K562 (cell line): ENCODE measurements at regions not wholly inside any gene's neighbourhood (a gene's known extent, or its start where the extent isn't known, plus 50 kb on each side); places are given as distances from the start of the nearest gene placed in this dataset.
A peak's percentile ranks its signal among the peaks of the same experiment; 100 is the strongest.

Experiments used
- CEBPG ChIP-seq, 3 experiments: fragments of 200-800 bp in 1 of 3; sonication (Bioruptor generic) in 1 of 3; sonication (generic) in 1 of 3; formaldehyde crosslinking in 1 of 3; IDR thresholded peaks in 2 of 3; conservative IDR thresholded peaks in 1 of 3; 2 replicates each; pipeline versions ENCODE4 v1.6.1 to v1.8.0; 2016 to 2022; ENCODE audit warnings: missing compliant biosample characterization in 2 of 3, missing genetic modification characterization in 2 of 3, mild to moderate bottlenecking in 1 of 3, missing genetic modification reagents in 1 of 3
- EGR1 ChIP-seq: fragments of 450-650 bp; conservative IDR thresholded peaks from 2 replicates; pipeline ENCODE4 v1.6.1; 2017; ENCODE audit warnings: mild to moderate bottlenecking
- EHMT2 ChIP-seq: fragments of 450-650 bp; IDR thresholded peaks from 2 replicates; pipeline ENCODE4 v1.6.1; 2018; ENCODE audit warnings: antibody characterized with exemption
- EP300 ChIP-seq: IDR thresholded peaks from 2 replicates; pipeline ENCODE4 v1.6.1; 2012; ENCODE audit warnings: low read length, improper control_type of control experiment
- GABPB2 ChIP-seq: fragments of 250-450 bp; sonication (Bioruptor Pico); conservative IDR thresholded peaks from 2 replicates; pipeline ENCODE4 v1.5.1; 2021; ENCODE audit warnings: mild to moderate bottlenecking
- HDAC1 ChIP-seq, 2 experiments: fragments of 450-650 bp; IDR thresholded peaks; 2 replicates each; pipeline ENCODE4 v1.6.1; 2016 to 2017; ENCODE audit warnings: inconsistent platforms in 1 of 2, mild to moderate bottlenecking in 1 of 2, moderate library complexity in 1 of 2
- HDAC3 ChIP-seq: fragments of 450-650 bp; IDR thresholded peaks from 2 replicates; pipeline ENCODE4 v1.6.1; 2018; ENCODE audit warnings: borderline replicate concordance, mild to moderate bottlenecking, moderate library complexity; ENCODE audit not compliant: partially characterized antibody
- HEY1 ChIP-seq: fragments of 250-450 bp; sonication (Bioruptor Pico); IDR thresholded peaks from 2 replicates; pipeline ENCODE4 v1.5.0; 2020; ENCODE audit warnings: mild to moderate bottlenecking, moderate library complexity, borderline replicate concordance
- HSF4 ChIP-seq: fragments of 250-450 bp; sonication (Bioruptor Pico); IDR thresholded peaks from 2 replicates; pipeline ENCODE4 v2.1.2; 2022; ENCODE audit warnings: mild to moderate bottlenecking, moderate library complexity, borderline replicate concordance
- MAFK ChIP-seq: IDR thresholded peaks from 2 replicates; pipeline ENCODE4 v1.6.1; 2011; ENCODE audit warnings: low read length, improper control_type of control experiment
- NFIC ChIP-seq: fragments of 450-650 bp; IDR thresholded peaks from 2 replicates; pipeline ENCODE4 v1.6.1; 2017; ENCODE audit warnings: mild to moderate bottlenecking, inconsistent platforms
- NR1H2 ChIP-seq: sonication (generic); formaldehyde crosslinking; IDR thresholded peaks from 2 replicates; pipeline ENCODE4 v1.4.0; 2020; ENCODE audit warnings: mild to moderate bottlenecking, missing genetic modification reagents
- NR2C1 ChIP-seq, 2 experiments: fragments of 450-650 bp; IDR thresholded peaks; 2 replicates each; pipeline ENCODE4 v1.6.1; 2017; ENCODE audit warnings: mild to moderate bottlenecking in 2 of 2, antibody characterized with exemption in 1 of 2, inconsistent platforms in 1 of 2, missing compliant biosample characterization in 1 of 2, missing genetic modification characterization in 1 of 2
- RBM15 ChIP-seq: fragments of 200-400 bp; formaldehyde crosslinking; IDR thresholded peaks from 2 replicates; pipeline ENCODE4 v1.6.1; 2018; ENCODE audit warnings: mild to moderate bottlenecking, low read length, moderate library complexity; ENCODE audit not compliant: insufficient read depth
- SMAD3 ChIP-seq: fragments of 450-650 bp; formaldehyde crosslinking; conservative IDR thresholded peaks from 2 replicates; pipeline ENCODE4 v1.4.0; 2020; ENCODE audit warnings: mild to moderate bottlenecking
- SMARCA4 ChIP-seq: fragments of 450-650 bp; IDR thresholded peaks from 2 replicates; pipeline ENCODE4 v1.6.1; 2016
- ZKSCAN1 ChIP-seq: fragments of 150-350 bp; IDR thresholded peaks from 2 replicates; pipeline ENCODE4 v1.6.1; 2016; ENCODE audit warnings: low read depth, low read length
- ZNF165 ChIP-seq: fragments of 250-450 bp; sonication (Bioruptor Pico); IDR thresholded peaks from 2 replicates; pipeline ENCODE4 v1.4.0; 2020; ENCODE audit warnings: borderline replicate concordance
- ZNF785 ChIP-seq: fragments of 250-450 bp; sonication (Bioruptor Pico); IDR thresholded peaks from 2 replicates; pipeline ENCODE4 v1.4.0; 2020; ENCODE audit warnings: mild to moderate bottlenecking
- ZNF830 ChIP-seq: fragments of 250-450 bp; sonication (Bioruptor Pico); IDR thresholded peaks from 2 replicates; pipeline ENCODE4 v1.5.0; 2021; ENCODE audit warnings: mild to moderate bottlenecking
- ZSCAN32 ChIP-seq: fragments of 450-650 bp; formaldehyde crosslinking; IDR thresholded peaks from 2 replicates; pipeline ENCODE4 v1.4.0; 2020; ENCODE audit warnings: mild to moderate bottlenecking, moderate library complexity
- TF ChIP-seq, protein P1 (sequence below): fragments of 450-650 bp; IDR thresholded peaks from 2 replicates; pipeline ENCODE4 v1.6.1; 2017; ENCODE audit warnings: antibody characterized with exemption, mild to moderate bottlenecking
- TF ChIP-seq, protein P2 (sequence below): fragments of 450-650 bp; formaldehyde crosslinking; IDR thresholded peaks from 2 replicates; pipeline ENCODE4 v1.4.0; 2020; ENCODE audit warnings: mild to moderate bottlenecking, moderate library complexity
- TF ChIP-seq, protein P3 (sequence below): IDR thresholded peaks from 2 replicates; pipeline ENCODE4 v1.6.1; 2011; ENCODE audit not compliant: insufficient read length; ENCODE audit errors: extremely low read depth

DNA sequence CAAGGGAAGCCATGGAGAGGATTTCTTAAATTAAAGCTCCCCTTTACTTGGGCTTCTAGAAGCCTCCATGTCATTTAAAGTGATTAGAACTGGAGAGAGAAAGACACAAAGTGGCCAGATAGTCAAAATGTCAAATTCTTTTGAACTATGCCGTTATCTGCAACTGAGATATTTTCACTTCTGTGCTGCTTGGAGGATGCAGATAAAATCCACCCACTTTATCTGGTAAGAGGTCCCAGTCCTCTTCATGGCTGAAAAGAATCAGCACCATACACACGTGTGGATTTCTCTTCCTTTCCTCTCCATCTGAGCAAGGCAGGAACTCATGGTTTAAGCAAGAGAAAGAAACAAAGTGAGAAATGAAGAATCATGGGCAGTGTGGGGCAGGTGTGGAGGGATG lies 276.9 kb upstream of the RUNX1 start (continued):
- TF ChIP-seq, protein P1, sequence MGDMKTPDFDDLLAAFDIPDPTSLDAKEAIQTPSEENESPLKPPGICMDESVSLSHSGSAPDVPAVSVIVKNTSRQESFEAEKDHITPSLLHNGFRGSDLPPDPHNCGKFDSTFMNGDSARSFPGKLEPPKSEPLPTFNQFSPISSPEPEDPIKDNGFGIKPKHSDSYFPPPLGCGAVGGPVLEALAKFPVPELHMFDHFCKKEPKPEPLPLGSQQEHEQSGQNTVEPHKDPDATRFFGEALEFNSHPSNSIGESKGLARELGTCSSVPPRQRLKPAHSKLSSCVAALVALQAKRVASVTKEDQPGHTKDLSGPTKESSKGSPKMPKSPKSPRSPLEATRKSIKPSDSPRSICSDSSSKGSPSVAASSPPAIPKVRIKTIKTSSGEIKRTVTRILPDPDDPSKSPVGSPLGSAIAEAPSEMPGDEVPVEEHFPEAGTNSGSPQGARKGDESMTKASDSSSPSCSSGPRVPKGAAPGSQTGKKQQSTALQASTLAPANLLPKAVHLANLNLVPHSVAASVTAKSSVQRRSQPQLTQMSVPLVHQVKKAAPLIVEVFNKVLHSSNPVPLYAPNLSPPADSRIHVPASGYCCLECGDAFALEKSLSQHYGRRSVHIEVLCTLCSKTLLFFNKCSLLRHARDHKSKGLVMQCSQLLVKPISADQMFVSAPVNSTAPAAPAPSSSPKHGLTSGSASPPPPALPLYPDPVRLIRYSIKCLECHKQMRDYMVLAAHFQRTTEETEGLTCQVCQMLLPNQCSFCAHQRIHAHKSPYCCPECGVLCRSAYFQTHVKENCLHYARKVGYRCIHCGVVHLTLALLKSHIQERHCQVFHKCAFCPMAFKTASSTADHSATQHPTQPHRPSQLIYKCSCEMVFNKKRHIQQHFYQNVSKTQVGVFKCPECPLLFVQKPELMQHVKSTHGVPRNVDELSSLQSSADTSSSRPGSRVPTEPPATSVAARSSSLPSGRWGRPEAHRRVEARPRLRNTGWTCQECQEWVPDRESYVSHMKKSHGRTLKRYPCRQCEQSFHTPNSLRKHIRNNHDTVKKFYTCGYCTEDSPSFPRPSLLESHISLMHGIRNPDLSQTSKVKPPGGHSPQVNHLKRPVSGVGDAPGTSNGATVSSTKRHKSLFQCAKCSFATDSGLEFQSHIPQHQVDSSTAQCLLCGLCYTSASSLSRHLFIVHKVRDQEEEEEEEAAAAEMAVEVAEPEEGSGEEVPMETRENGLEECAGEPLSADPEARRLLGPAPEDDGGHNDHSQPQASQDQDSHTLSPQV, result no peak
- no peak for TF ChIP-seq ZKSCAN1
- no peak for TF ChIP-seq ZSCAN32 (CRISPR knock-in tag)
- TF ChIP-seq RBM15, result no peak
- no peak for TF ChIP-seq GABPB2 (CRISPR knock-in tag)
- TF ChIP-seq HDAC1 (IDR thresholded peaks at IDR 0.05), result 0 out of 4 replicates have a peak, but pooled peaks of 1 of the 2 experiments have one; percentile 26
- TF ChIP-seq ZNF785, result no peak
- TF ChIP-seq HEY1 (CRISPR knock-in tag), result no peak
- TF ChIP-seq EHMT2, result no peak
- TF ChIP-seq, protein P2, sequence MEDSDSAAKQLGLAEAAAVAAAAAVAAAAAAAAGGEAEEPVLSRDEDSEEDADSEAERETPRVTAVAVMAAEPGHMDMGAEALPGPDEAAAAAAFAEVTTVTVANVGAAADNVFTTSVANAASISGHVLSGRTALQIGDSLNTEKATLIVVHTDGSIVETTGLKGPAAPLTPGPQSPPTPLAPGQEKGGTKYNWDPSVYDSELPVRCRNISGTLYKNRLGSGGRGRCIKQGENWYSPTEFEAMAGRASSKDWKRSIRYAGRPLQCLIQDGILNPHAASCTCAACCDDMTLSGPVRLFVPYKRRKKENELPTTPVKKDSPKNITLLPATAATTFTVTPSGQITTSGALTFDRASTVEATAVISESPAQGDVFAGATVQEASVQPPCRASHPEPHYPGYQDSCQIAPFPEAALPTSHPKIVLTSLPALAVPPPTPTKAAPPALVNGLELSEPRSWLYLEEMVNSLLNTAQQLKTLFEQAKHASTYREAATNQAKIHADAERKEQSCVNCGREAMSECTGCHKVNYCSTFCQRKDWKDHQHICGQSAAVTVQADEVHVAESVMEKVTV (CRISPR knock-in tag), result no peak
- TF ChIP-seq ZNF165 (CRISPR knock-in tag), result no peak
- no peak for TF ChIP-seq MAFK
- no peak for TF ChIP-seq HDAC3
- no peak for TF ChIP-seq ZNF830 (CRISPR knock-in tag)
- no peak for TF ChIP-seq CEBPG (CRISPR knock-in tag; IDR thresholded peaks at IDR 0.05)
- no peak for TF ChIP-seq CEBPG (tag; conservative IDR thresholded peaks at IDR 0.05 in 1 of 2, IDR thresholded peaks at IDR 0.05 in 1 of 2)
- TF ChIP-seq NR1H2 (CRISPR knock-in tag), result no peak
- TF ChIP-seq NR2C1 (IDR thresholded peaks at IDR 0.05), result no peak
- no peak for TF ChIP-seq NR2C1 (tag; IDR thresholded peaks at IDR 0.05)
- 0 out of 2 replicates have a peak, but pooled peaks have one; percentile 21 for TF ChIP-seq SMAD3 (CRISPR knock-in tag)
- TF ChIP-seq NFIC, result peak; percentile 34; the same call in 1 of the 2 replicates
- peak; percentile 75; the same call in 1 of the 2 replicates for TF ChIP-seq EP300
- TF ChIP-seq SMARCA4, result peak; percentile 67
- TF ChIP-seq, protein P3, sequence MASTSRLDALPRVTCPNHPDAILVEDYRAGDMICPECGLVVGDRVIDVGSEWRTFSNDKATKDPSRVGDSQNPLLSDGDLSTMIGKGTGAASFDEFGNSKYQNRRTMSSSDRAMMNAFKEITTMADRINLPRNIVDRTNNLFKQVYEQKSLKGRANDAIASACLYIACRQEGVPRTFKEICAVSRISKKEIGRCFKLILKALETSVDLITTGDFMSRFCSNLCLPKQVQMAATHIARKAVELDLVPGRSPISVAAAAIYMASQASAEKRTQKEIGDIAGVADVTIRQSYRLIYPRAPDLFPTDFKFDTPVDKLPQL, result no peak
- peak; percentile 26; the same call in 1 of the 2 replicates for TF ChIP-seq EGR1
- TF ChIP-seq HSF4 (CRISPR knock-in tag), result no peak
